Smooth muscle cell (in vitro differentiated cells): ENCODE measurements at regions not wholly inside any gene's neighbourhood (a gene's known extent, or its start where the extent isn't known, plus 50 kb on each side); places are given as distances from the start of the nearest gene placed in this dataset.

ENCODE experiments used
- DNase-seq: peaks from one replicate; lab custom pipeline; 2025; ENCODE audit not compliant: unreplicated experiment; lab: John Stamatoyannopoulos, UW
- H2AFZ ChIP-seq: fragments of 200-600 bp; sonication (generic); 2 replicates; pipeline ENCODE4 v1.6.0; 2016; ENCODE audit warnings: antibody characterized with exemption, low read depth, mild to moderate bottlenecking
- H3F3A ChIP-seq: fragments of 200-600 bp; sonication (generic); 2 replicates; pipeline ENCODE4 v1.6.0; 2017; ENCODE audit warnings: antibody characterized with exemption, low read depth
- H3K27ac ChIP-seq: fragments of 200-600 bp; sonication (generic); 2 replicates; pipeline ENCODE4 v1.5.1; 2016; ENCODE audit warnings: low read depth, mild to moderate bottlenecking
- H3K27me3 ChIP-seq: fragments of 200-600 bp; sonication (generic); 2 replicates; pipeline ENCODE4 v1.6.1; 2016; ENCODE audit warnings: low read depth, mild to moderate bottlenecking
- H3K36me3 ChIP-seq: fragments of 200-600 bp; sonication (generic); 2 replicates; pipeline ENCODE4 v1.5.1; 2016; ENCODE audit warnings: low read depth
- H3K4me1 ChIP-seq: fragments of 200-600 bp; sonication (generic); 2 replicates; pipeline ENCODE4 v1.5.1; 2016; ENCODE audit warnings: low read depth
- H3K4me2 ChIP-seq: fragments of 200-600 bp; sonication (generic); 2 replicates; pipeline ENCODE4 v1.6.0; 2016; ENCODE audit warnings: mild to moderate bottlenecking
- H3K4me3 ChIP-seq: fragments of 200-600 bp; sonication (generic); 2 replicates; pipeline ENCODE4 v1.5.1; 2016; ENCODE audit warnings: mild to moderate bottlenecking
- H3K79me2 ChIP-seq: fragments of 200-600 bp; sonication (generic); 2 replicates; pipeline ENCODE4 v1.6.0; 2016; ENCODE audit warnings: low read depth, mild to moderate bottlenecking
- H3K9ac ChIP-seq: fragments of 200-600 bp; sonication (generic); 2 replicates; pipeline ENCODE4 v1.6.0; 2016; ENCODE audit warnings: low read depth
- H3K9me3 ChIP-seq: fragments of 200-600 bp; sonication (generic); replicated peaks from 2 replicates; pipeline ENCODE4 v1.5.1; 2016; ENCODE audit warnings: low read depth
- H4K20me1 ChIP-seq: fragments of 200-600 bp; sonication (generic); 2 replicates; pipeline ENCODE4 v1.6.0; 2016; ENCODE audit warnings: low read depth
- CTCF ChIP-seq: fragments of 200-600 bp; sonication (generic); IDR thresholded peaks from 2 replicates; pipeline ENCODE4 v1.5.1; 2017; ENCODE audit warnings: borderline replicate concordance, mild to moderate bottlenecking, antibody characterized with exemption; ENCODE audit not compliant: insufficient read depth, poor library complexity, severe bottlenecking
- WGBS: methylation state at CpG from one replicate; pipeline ENCODE4 v1.1.7; 2016; ENCODE audit warnings: low lambda C conversion rate; 5-methylcytosine and 5-hydroxymethylcytosine counted together

- DNase-seq: no peak
- Histone ChIP-seq H2AFZ (no peak overlapping the region), H3K9ac (no peak overlapping the region), H3K9me3 (no peaks in the 10 kb centered on the region), H3F3A (no peaks in the 10 kb centered on the region), H3K27me3 (peaks cover 8% of the 10 kb centered on the region), H4K20me1 (no peaks in the 10 kb centered on the region), H3K36me3 (no peaks in the 10 kb centered on the region), H3K79me2 (no peaks in the 10 kb centered on the region), H3K4me3 (no peak overlapping the region), H3K27ac (no peak overlapping the region), H3K4me1 (no peaks in the 10 kb centered on the region), H3K4me2 (no peak overlapping the region)
- no peak for TF ChIP-seq CTCF
- 74% methylated on average over 2 of the region's 2 CpGs for WGBS
Measured at GRCh38 chr10:105356626-105357025, 715.5 kb downstream of the SORCS3 start.

- no peaks in the 10 kb centered on the region for H3K36me3 ChIP-seq
- 96% methylated on average over 1 of the region's 1 CpG for WGBS
- H3F3A ChIP-seq: no peaks in the 10 kb centered on the region
Measured at GRCh38 chr10:105354010-105354409, 712.9 kb downstream of the SORCS3 start.

GRCh38 chr10:105352827-105353226 is 711.7 kb downstream of the SORCS3 start:
- no peak for TF ChIP-seq CTCF
- Histone ChIP-seq H3K9ac (no peak overlapping the region), H3K4me3 (no peak overlapping the region), H4K20me1 (no peaks in the 10 kb centered on the region), H3K4me2 (no peak overlapping the region), H3K36me3 (no peaks in the 10 kb centered on the region), H3K27me3 (peaks cover 8% of the 10 kb centered on the region), H3K9me3 (no peaks in the 10 kb centered on the region), H3K4me1 (no peaks in the 10 kb centered on the region), H3K27ac (no peak overlapping the region), H3F3A (no peaks in the 10 kb centered on the region), H3K79me2 (no peaks in the 10 kb centered on the region), H2AFZ (no peak overlapping the region)
- 84% methylated on average over 6 of the region's 6 CpGs for WGBS
- no peak for DNase-seq

More at GRCh38 chr10:105354010-105354409, 712.9 kb downstream of the SORCS3 start:
- no peak for DNase-seq
- H3K9me3 ChIP-seq: no peaks in the 10 kb centered on the region
- no peak overlapping the region for H3K4me3 ChIP-seq
- H2AFZ ChIP-seq: no peak overlapping the region
- no peak for TF ChIP-seq CTCF
- H3K4me1 ChIP-seq: no peaks in the 10 kb centered on the region
- no peak overlapping the region for H3K9ac ChIP-seq
- no peaks in the 10 kb centered on the region for H4K20me1 ChIP-seq
- no peak overlapping the region for H3K27ac ChIP-seq
- no peak overlapping the region for H3K4me2 ChIP-seq
- peaks cover 8% of the 10 kb centered on the region for H3K27me3 ChIP-seq
- no peaks in the 10 kb centered on the region for H3K79me2 ChIP-seq

GRCh38 chr10:105352281-105352680 is 711.2 kb downstream of the SORCS3 start:
- no peak for DNase-seq
- H3K36me3 ChIP-seq: no peaks in the 10 kb centered on the region
- WGBS: 86% methylated on average over 2 of the region's 2 CpGs
- H3K27me3 ChIP-seq: peaks cover 8% of the 10 kb centered on the region
- no peak overlapping the region for H3K9ac ChIP-seq
- no peaks in the 10 kb centered on the region for H3K9me3 ChIP-seq
- no peaks in the 10 kb centered on the region for H4K20me1 ChIP-seq
- no peak overlapping the region for H3K4me3 ChIP-seq
- TF ChIP-seq CTCF: no peak
- no peak overlapping the region for H3K4me2 ChIP-seq
- H3F3A ChIP-seq: no peaks in the 10 kb centered on the region
- no peaks in the 10 kb centered on the region for H3K79me2 ChIP-seq
- no peaks in the 10 kb centered on the region for H3K4me1 ChIP-seq
- H3K27ac ChIP-seq: no peak overlapping the region
- H2AFZ ChIP-seq: no peak overlapping the region
